H1 (cell line): ENCODE measurements at regions not wholly inside any gene's neighbourhood (a gene's known extent, or its start where the extent isn't known, plus 50 kb on each side); places are given as distances from the start of the nearest gene placed in this dataset.
"Not testable (repeated sequence)": the region's sequence is repeated elsewhere in the genome, so short reads cannot be mapped to it uniquely, and the experiment has no call there.

Experiments
- CTCF ChIA-PET: fragments of 300-600 bp; sonication (Branson Sonifier 250); formaldehyde crosslinking; loops from one replicate; lab custom pipeline; 2021; ENCODE audit not compliant: partially characterized antibody; lab: Charles Lee
- POLR2A ChIA-PET: fragments of 300-600 bp; sonication (Branson Sonifier 250); formaldehyde crosslinking; loops from one replicate; lab custom pipeline; 2021; ENCODE audit warnings: inconsistent platforms; ENCODE audit not compliant: partially characterized antibody; lab: Charles Lee
- DNase-seq, 2 experiments: peaks; one replicate each; pipeline versions ENCODE4 v3.0.0 to v3.0.0-alpha.2; 2010 to 2022; ENCODE audit warnings: low spot score in 2 of 2, low read depth in 1 of 2, mixed read lengths in 1 of 2
- FAIRE-seq: peaks from 2 replicates; lab custom pipeline; 2011; peaks lifted over from hg19 to GRCh38; lab: Jason Lieb, UNC
- H2AFZ ChIP-seq: 2 replicates; pipeline ENCODE4 v1.8.1; 2012; ENCODE audit warnings: low read length, inconsistent platforms
- H2AK5ac ChIP-seq: 2 replicates; pipeline ENCODE4 v1.6.1; 2013; ENCODE audit warnings: low read depth, low read length
- H2BK120ac ChIP-seq: replicated peaks from 2 replicates; pipeline ENCODE3; 2013; ENCODE audit warnings: low read depth, low read length, inconsistent platforms
- H2BK12ac ChIP-seq: 2 replicates; pipeline ENCODE4 v1.6.1; 2013; ENCODE audit warnings: low read depth, low read length
- H2BK15ac ChIP-seq: 2 replicates; pipeline ENCODE4 v1.6.1; 2013; ENCODE audit warnings: low read length
- H2BK20ac ChIP-seq: 2 replicates; pipeline ENCODE4 v1.6.1; 2013; ENCODE audit warnings: low read length
- H2BK5ac ChIP-seq: 2 replicates; pipeline ENCODE4 v1.6.1; 2013; ENCODE audit warnings: low read depth, low read length
- H3K14ac ChIP-seq: 2 replicates; pipeline ENCODE4 v1.6.1; 2013; ENCODE audit warnings: inconsistent platforms; ENCODE audit not compliant: insufficient read length
- H3K18ac ChIP-seq: 2 replicates; pipeline ENCODE4 v1.6.1; 2013; ENCODE audit warnings: low read length; ENCODE audit errors: extremely low read depth
- H3K23ac ChIP-seq: 2 replicates; pipeline ENCODE4 v1.6.1; 2013; ENCODE audit warnings: inconsistent platforms; ENCODE audit not compliant: insufficient read length
- H3K23me2 ChIP-seq: 2 replicates; pipeline ENCODE4 v1.6.1; 2013; ENCODE audit warnings: low read depth, low read length
- H3K27ac ChIP-seq: 2 replicates; pipeline ENCODE4 v1.6.1; 2011; ENCODE audit warnings: low read depth, low read length, inconsistent platforms
- H3K27me3 ChIP-seq, 4 experiments: replicated peaks in 1 of 4; 1 replicate in 1 of 4; 2 replicates in 3 of 4; pipeline versions ENCODE4 v1.6.1 to v1.8.1; 2011 to 2013; ENCODE audit warnings: low read length in 3 of 4, mild to moderate bottlenecking in 3 of 4, inconsistent platforms in 2 of 4, mixed read lengths in 2 of 4, moderate library complexity in 1 of 4; ENCODE audit not compliant: control insufficient read depth in 3 of 4, insufficient read depth in 3 of 4; ENCODE audit errors: extremely low read depth in 1 of 4
- H3K36me3 ChIP-seq, 4 experiments: 2 replicates each; pipeline versions ENCODE4 v1.6.1 to v1.8.1; 2011 to 2013; ENCODE audit warnings: mild to moderate bottlenecking in 4 of 4, low read length in 3 of 4, moderate library complexity in 2 of 4, control low read depth in 1 of 4, inconsistent platforms in 1 of 4; ENCODE audit not compliant: insufficient read depth in 4 of 4, control insufficient read depth in 2 of 4
- H3K4ac ChIP-seq: replicated peaks from 2 replicates; pipeline ENCODE3; 2013; ENCODE audit warnings: low read length, low read depth, mixed read lengths, inconsistent platforms; ENCODE audit not compliant: insufficient read length
- H3K4me1 ChIP-seq, 4 experiments: replicated peaks in 1 of 4; 1 replicate in 1 of 4; 2 replicates in 3 of 4; pipeline versions ENCODE4 v1.6.1 to v1.8.1; 2011 to 2013; ENCODE audit warnings: low read length in 3 of 4, inconsistent platforms in 2 of 4, mixed read lengths in 1 of 4; ENCODE audit not compliant: insufficient read depth in 4 of 4, control insufficient read depth in 3 of 4
- H3K4me2 ChIP-seq, 2 experiments: 2 replicates each; pipeline versions ENCODE4 v1.6.1 to v1.8.1; 2011 to 2013; ENCODE audit warnings: low read depth in 2 of 2, low read length in 2 of 2, control low read depth in 1 of 2, inconsistent platforms in 1 of 2, mild to moderate bottlenecking in 1 of 2; ENCODE audit not compliant: insufficient read depth in 1 of 2
- H3K4me3 ChIP-seq, 4 experiments: fragments of 200-600, 300-600 bp in 1 of 4; sonication (generic), shearing (Covaris generic), sonication (Bioruptor Twin) in 1 of 4; 2 replicates each; pipeline versions ENCODE4 v1.5.1 to v1.8.1; 2011 to 2016; ENCODE audit warnings: low read length in 4 of 4, low read depth in 3 of 4, control low read depth in 2 of 4, inconsistent platforms in 2 of 4, mild to moderate bottlenecking in 2 of 4, mixed read lengths in 1 of 4, moderate library complexity in 1 of 4; ENCODE audit not compliant: insufficient read depth in 2 of 4; ENCODE audit errors: extremely low read depth in 1 of 4
- H3K56ac ChIP-seq: replicated peaks from 2 replicates; pipeline ENCODE3; 2013; ENCODE audit warnings: low read depth, mild to moderate bottlenecking, mixed read lengths, low read length, inconsistent platforms; ENCODE audit not compliant: insufficient read length
- H3K79me1 ChIP-seq: 2 replicates; pipeline ENCODE4 v1.6.1; 2013; ENCODE audit warnings: low read depth, low read length, control low read depth
- H3K79me2 ChIP-seq, 2 experiments: 2 replicates each; pipeline versions ENCODE4 v1.6.1 to v1.8.1; 2012 to 2013; ENCODE audit warnings: low read length in 2 of 2, mild to moderate bottlenecking in 2 of 2, inconsistent platforms in 1 of 2; ENCODE audit not compliant: insufficient read depth in 2 of 2, control insufficient read depth in 1 of 2
- H3K9ac ChIP-seq, 4 experiments: replicated peaks in 1 of 4; 1 replicate in 1 of 4; 2 replicates in 3 of 4; pipeline versions ENCODE4 v1.6.1 to v1.8.1; 2011 to 2013; ENCODE audit warnings: low read depth in 3 of 4, low read length in 3 of 4, control low read depth in 2 of 4, mild to moderate bottlenecking in 2 of 4, moderate library complexity in 2 of 4, inconsistent platforms in 1 of 4; ENCODE audit errors: extremely low read depth in 1 of 4
- H3K9me3 ChIP-seq, 2 experiments: 2 replicates each; pipeline versions ENCODE4 v1.6.1 to v1.8.1; 2012 to 2013; ENCODE audit warnings: mild to moderate bottlenecking in 2 of 2, moderate library complexity in 2 of 2, control low read depth in 1 of 2, inconsistent platforms in 1 of 2, low read depth in 1 of 2, low read length in 1 of 2, mixed read lengths in 1 of 2; ENCODE audit not compliant: insufficient read depth in 2 of 2
- H4K20me1 ChIP-seq, 2 experiments: replicated peaks in 1 of 2; 2 replicates each; pipeline versions ENCODE3 to v1.8.1; 2011 to 2013; ENCODE audit warnings: inconsistent platforms in 2 of 2, low read length in 2 of 2, mild to moderate bottlenecking in 1 of 2; ENCODE audit not compliant: insufficient read depth in 2 of 2, control insufficient read depth in 1 of 2
- H4K5ac ChIP-seq: 2 replicates; pipeline ENCODE4 v1.6.1; 2013; ENCODE audit warnings: low read length, low read depth, mixed read lengths, inconsistent platforms; ENCODE audit not compliant: insufficient read length
- H4K8ac ChIP-seq: 2 replicates; pipeline ENCODE4 v1.8.0; 2013; ENCODE audit warnings: mild to moderate bottlenecking, moderate library complexity, low read length, inconsistent platforms; ENCODE audit not compliant: insufficient read depth; ENCODE audit errors: extremely low read depth
- H4K91ac ChIP-seq: replicated peaks from 2 replicates; pipeline ENCODE3; 2013; ENCODE audit warnings: low read length, mixed read lengths, inconsistent platforms; ENCODE audit not compliant: insufficient read length
- WGBS, 2 experiments: shearing (Covaris generic) in 1 of 2; methylation state at CpG; one replicate each; pipeline versions ENCODE4 v1.1.6 to v1.1.7; 2013 to 2015; ENCODE audit warnings: low lambda C conversion rate in 2 of 2, mixed read lengths in 2 of 2, inconsistent platforms in 1 of 2, low coverage in 1 of 2, missing lambda C conversion rate in 1 of 2; ENCODE audit not compliant: insufficient replicate concordance in 2 of 2, insufficient coverage in 1 of 2, insufficient read length in 1 of 2; ENCODE audit errors: extremely low coverage in 1 of 2, missing lambda C conversion rate in 1 of 2; 5-methylcytosine and 5-hydroxymethylcytosine counted together

GRCh38 chr10:22821921-22822320 is 105.9 kb upstream of the ARMC3 start:
- POLR2A ChIA-PET, result not testable (repeated sequence)

More at GRCh38 chr10:22821921-22822320, 105.9 kb upstream of the ARMC3 start:
- H3K56ac ChIP-seq, H3K4me3 ChIP-seq, H3K79me2 ChIP-seq, H2BK15ac ChIP-seq, H2BK12ac ChIP-seq, H3K23me2 ChIP-seq, H4K5ac ChIP-seq, H3K9ac ChIP-seq, H2BK5ac ChIP-seq, H3K36me3 ChIP-seq, H3K23ac ChIP-seq, H3K27me3 ChIP-seq, H3K79me1 ChIP-seq, H3K9me3 ChIP-seq, H3K4me2 ChIP-seq, DNase-seq, H4K20me1 ChIP-seq, H2AK5ac ChIP-seq, CTCF ChIA-PET, FAIRE-seq, H3K27ac ChIP-seq, H2BK20ac ChIP-seq, H2AFZ ChIP-seq, H2BK120ac ChIP-seq, H4K8ac ChIP-seq, H3K18ac ChIP-seq, H3K14ac ChIP-seq, H4K91ac ChIP-seq, H3K4me1 ChIP-seq, H3K4ac ChIP-seq: not testable (repeated sequence)
- 89% methylated on average over 5 of the region's 5 CpGs; no CpG with 5 or more reads in 1 of the 2 experiments for WGBS, 2 experiments
